SU-DHL-6 (cell line): ENCODE measurements at regions not wholly inside any gene's neighbourhood (a gene's known extent, or its start where the extent isn't known, plus 50 kb on each side); places are given as distances from the start of the nearest gene placed in this dataset.

Source experiments
- H2AFZ ChIP-seq: fragments of 200-600 bp; sonication (generic); 2 replicates; pipeline ENCODE4 v1.6.1; 2014; ENCODE audit warnings: low read depth, mild to moderate bottlenecking, moderate library complexity, mixed read lengths, antibody characterized with exemption, low read length; ENCODE audit not compliant: severe bottlenecking
- H3F3A ChIP-seq: fragments of 200-600 bp; shearing (Covaris generic); 2 replicates; pipeline ENCODE4 v1.6.0; 2016; ENCODE audit warnings: antibody characterized with exemption, mild to moderate bottlenecking; ENCODE audit not compliant: insufficient read depth
- H3K27ac ChIP-seq: fragments of 200-600 bp; sonication (generic); 2 replicates; pipeline ENCODE4 v1.5.1; 2016; ENCODE audit warnings: low read depth, mild to moderate bottlenecking, low read length, moderate library complexity, mixed read lengths
- H3K27me3 ChIP-seq: fragments of 200-600 bp; sonication (generic), shearing (Covaris generic); 2 replicates; pipeline ENCODE4 v1.6.0; 2014; ENCODE audit warnings: mild to moderate bottlenecking, low read length
- H3K36me3 ChIP-seq: fragments of 200-600 bp; sonication (generic); 2 replicates; pipeline ENCODE4 v1.6.1; 2014; ENCODE audit warnings: mild to moderate bottlenecking, low read length, mixed read lengths
- H3K4me2 ChIP-seq: fragments of 300-600, 200-600 bp; shearing (Covaris generic), sonication (generic); 2 replicates; pipeline ENCODE4 v1.6.0; 2014; ENCODE audit warnings: low read length, low read depth, mild to moderate bottlenecking; ENCODE audit not compliant: poor library complexity, severe bottlenecking
- H3K4me3 ChIP-seq: fragments of 200-600 bp; sonication (generic); 2 replicates; pipeline ENCODE4 v1.5.1; 2014; ENCODE audit warnings: antibody characterized with exemption, low read length, mild to moderate bottlenecking, mixed read lengths; ENCODE audit not compliant: insufficient read depth, poor library complexity, severe bottlenecking
- H3K79me2 ChIP-seq: fragments of 200-600 bp; sonication (generic); 2 replicates; pipeline ENCODE4 v1.6.1; 2014; ENCODE audit warnings: mild to moderate bottlenecking, low read length, moderate library complexity; ENCODE audit not compliant: insufficient read depth
- H3K9ac ChIP-seq: fragments of 200-600 bp; sonication (generic); 2 replicates; pipeline ENCODE4 v1.7.0; 2014; ENCODE audit warnings: mild to moderate bottlenecking, low read length
- H3K9me2 ChIP-seq: fragments of 200-600 bp; sonication (generic); replicated peaks from 2 replicates; pipeline ENCODE4 v1.6.1; 2014; ENCODE audit warnings: low read length; ENCODE audit not compliant: insufficient read depth
- H3K9me3 ChIP-seq: fragments of 200-600 bp; sonication (generic); 2 replicates; pipeline ENCODE4 v1.6.1; 2014; ENCODE audit warnings: low read length, mixed read lengths; ENCODE audit not compliant: insufficient read depth
- H4K20me1 ChIP-seq: fragments of 200-600 bp; sonication (generic); 2 replicates; pipeline ENCODE4 v1.6.1; 2014; ENCODE audit warnings: low read depth, mild to moderate bottlenecking, antibody characterized with exemption, low read length, moderate library complexity, mixed read lengths
- EZH2phosphoT487 ChIP-seq: fragments of 200-600 bp; sonication (generic), shearing (Covaris generic); conservative IDR thresholded peaks from 2 replicates; pipeline ENCODE4 v1.6.1; 2018; ENCODE audit warnings: mild to moderate bottlenecking, antibody characterized with exemption, low read length, moderate library complexity, mixed read lengths
- TF ChIP-seq, protein P1 (sequence below): fragments of 200-600 bp; sonication (generic); IDR thresholded peaks from one replicate; pipeline ENCODE4 v1.5.1; 2017; ENCODE audit warnings: antibody characterized with exemption, mild to moderate bottlenecking, low read length, moderate library complexity; ENCODE audit not compliant: insufficient read depth, poor library complexity, severe bottlenecking

- Histone ChIP-seq H3K27me3 (no peaks in the 10 kb centered on the region), H3K36me3 (no peaks in the 10 kb centered on the region), H3K9me3 (no peaks in the 10 kb centered on the region), H3K4me2 (no peak overlapping the region), H4K20me1 (no peaks in the 10 kb centered on the region), H3K9ac (no peak overlapping the region), H2AFZ (no peak overlapping the region), H3K4me3 (no peak overlapping the region), H3K9me2 (no peaks in the 10 kb centered on the region), H3K79me2 (no peaks in the 10 kb centered on the region), H3F3A (no peaks in the 10 kb centered on the region), H3K27ac (no peak overlapping the region)
- TF ChIP-seq, protein P1, sequence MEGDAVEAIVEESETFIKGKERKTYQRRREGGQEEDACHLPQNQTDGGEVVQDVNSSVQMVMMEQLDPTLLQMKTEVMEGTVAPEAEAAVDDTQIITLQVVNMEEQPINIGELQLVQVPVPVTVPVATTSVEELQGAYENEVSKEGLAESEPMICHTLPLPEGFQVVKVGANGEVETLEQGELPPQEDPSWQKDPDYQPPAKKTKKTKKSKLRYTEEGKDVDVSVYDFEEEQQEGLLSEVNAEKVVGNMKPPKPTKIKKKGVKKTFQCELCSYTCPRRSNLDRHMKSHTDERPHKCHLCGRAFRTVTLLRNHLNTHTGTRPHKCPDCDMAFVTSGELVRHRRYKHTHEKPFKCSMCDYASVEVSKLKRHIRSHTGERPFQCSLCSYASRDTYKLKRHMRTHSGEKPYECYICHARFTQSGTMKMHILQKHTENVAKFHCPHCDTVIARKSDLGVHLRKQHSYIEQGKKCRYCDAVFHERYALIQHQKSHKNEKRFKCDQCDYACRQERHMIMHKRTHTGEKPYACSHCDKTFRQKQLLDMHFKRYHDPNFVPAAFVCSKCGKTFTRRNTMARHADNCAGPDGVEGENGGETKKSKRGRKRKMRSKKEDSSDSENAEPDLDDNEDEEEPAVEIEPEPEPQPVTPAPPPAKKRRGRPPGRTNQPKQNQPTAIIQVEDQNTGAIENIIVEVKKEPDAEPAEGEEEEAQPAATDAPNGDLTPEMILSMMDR: no peak
- no peak for TF ChIP-seq EZH2phosphoT487
These were observed 231.9 kb upstream of the AVPR1A start for GRCh38 chr12:63382930-63383329.

DNA sequence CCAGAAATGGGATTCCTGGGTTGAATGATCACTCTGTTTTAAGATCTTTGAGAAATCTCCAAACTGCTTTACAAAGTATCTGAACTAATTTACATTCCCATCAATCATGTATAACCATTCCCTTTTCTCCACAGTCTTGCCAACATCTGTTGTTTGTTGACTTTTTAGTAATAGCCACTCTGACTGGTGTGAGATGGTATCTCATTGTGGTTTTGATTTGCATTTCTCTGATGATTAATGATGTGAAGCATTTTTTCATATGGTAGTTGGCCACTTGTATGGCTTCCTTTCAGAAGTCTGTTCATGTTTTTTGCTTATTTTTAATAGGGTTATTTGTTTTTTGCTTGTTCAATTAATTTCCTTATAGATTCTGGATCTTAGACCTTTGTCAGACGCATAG, 211.8 kb upstream of the AVPR1A start:
- Histone ChIP-seq H3K4me3 (no peak overlapping the region), H4K20me1 (no peaks in the 10 kb centered on the region), H3K9me3 (no peaks in the 10 kb centered on the region), H3K79me2 (no peaks in the 10 kb centered on the region), H3K27ac (no peak overlapping the region), H3F3A (no peaks in the 10 kb centered on the region), H3K9me2 (no peaks in the 10 kb centered on the region), H3K36me3 (no peaks in the 10 kb centered on the region), H3K9ac (no peak overlapping the region), H3K27me3 (no peaks in the 10 kb centered on the region), H3K4me2 (no peak overlapping the region), H2AFZ (no peak overlapping the region)
- TF ChIP-seq, protein P1: no peak
- no peak for TF ChIP-seq EZH2phosphoT487

- TF ChIP-seq, protein P1: no peak
- TF ChIP-seq EZH2phosphoT487: no peak
These were observed 211.2 kb upstream of the AVPR1A start for GRCh38 chr12:63362166-63362565.

More at GRCh38 chr12:63362166-63362565, 211.2 kb upstream of the AVPR1A start:
- Histone ChIP-seq H3K27me3 (no peaks in the 10 kb centered on the region), H3K9me2 (no peaks in the 10 kb centered on the region), H3K4me3 (no peak overlapping the region), H3K36me3 (no peaks in the 10 kb centered on the region), H2AFZ (no peak overlapping the region), H4K20me1 (no peaks in the 10 kb centered on the region), H3F3A (no peaks in the 10 kb centered on the region), H3K9ac (no peak overlapping the region), H3K9me3 (no peaks in the 10 kb centered on the region), H3K27ac (no peak overlapping the region), H3K79me2 (no peaks in the 10 kb centered on the region), H3K4me2 (no peak overlapping the region)
